ENCODE measurements at regions not wholly inside any gene's neighbourhood (a gene's known extent, or its start where the extent isn't known, plus 50 kb on each side); places are given as distances from the start of the nearest gene placed in this dataset.

DNA sequence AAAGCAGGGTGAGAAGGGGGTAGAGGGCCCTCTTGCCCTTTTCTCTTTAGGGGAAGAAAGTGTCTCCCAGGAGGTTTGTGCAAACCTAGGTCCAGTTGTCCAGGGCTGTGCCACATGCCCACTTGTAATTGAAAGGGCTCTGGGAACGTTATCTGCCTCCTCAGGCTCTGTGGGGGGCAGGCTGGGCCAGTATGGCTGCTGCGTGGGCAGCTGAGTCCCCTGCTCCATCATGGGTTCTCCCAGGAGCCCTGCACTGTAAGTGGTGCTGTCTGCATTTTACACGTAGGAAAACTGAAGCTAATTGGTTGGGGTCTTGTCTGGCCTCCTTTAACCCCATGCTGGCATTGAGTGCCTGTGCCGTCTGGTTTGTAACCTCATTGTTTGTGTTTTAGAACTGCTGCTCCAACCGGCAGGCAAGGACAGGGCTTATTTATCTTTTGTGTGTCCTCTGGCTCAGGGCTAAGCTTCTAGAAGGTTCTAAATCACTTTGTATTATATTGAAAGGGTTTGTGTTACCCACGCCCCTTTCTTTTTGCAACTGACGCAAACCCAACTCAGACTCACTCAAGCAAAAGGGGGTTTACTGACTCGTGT, 117.7 kb upstream of the CIBAR2 start:
- TF ChIP-seq, protein P1, sequence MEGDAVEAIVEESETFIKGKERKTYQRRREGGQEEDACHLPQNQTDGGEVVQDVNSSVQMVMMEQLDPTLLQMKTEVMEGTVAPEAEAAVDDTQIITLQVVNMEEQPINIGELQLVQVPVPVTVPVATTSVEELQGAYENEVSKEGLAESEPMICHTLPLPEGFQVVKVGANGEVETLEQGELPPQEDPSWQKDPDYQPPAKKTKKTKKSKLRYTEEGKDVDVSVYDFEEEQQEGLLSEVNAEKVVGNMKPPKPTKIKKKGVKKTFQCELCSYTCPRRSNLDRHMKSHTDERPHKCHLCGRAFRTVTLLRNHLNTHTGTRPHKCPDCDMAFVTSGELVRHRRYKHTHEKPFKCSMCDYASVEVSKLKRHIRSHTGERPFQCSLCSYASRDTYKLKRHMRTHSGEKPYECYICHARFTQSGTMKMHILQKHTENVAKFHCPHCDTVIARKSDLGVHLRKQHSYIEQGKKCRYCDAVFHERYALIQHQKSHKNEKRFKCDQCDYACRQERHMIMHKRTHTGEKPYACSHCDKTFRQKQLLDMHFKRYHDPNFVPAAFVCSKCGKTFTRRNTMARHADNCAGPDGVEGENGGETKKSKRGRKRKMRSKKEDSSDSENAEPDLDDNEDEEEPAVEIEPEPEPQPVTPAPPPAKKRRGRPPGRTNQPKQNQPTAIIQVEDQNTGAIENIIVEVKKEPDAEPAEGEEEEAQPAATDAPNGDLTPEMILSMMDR (conservative IDR thresholded peaks at IDR 0.05), result no peak
- TF ChIP-seq ZFX (IDR thresholded peaks at IDR 0.05), result no peak

Data from C4-2B (cell line).